Panc1 (cell line): ENCODE measurements at regions not wholly inside any gene's neighbourhood (a gene's known extent, or its start where the extent isn't known, plus 50 kb on each side); places are given as distances from the start of the nearest gene placed in this dataset.

ENCODE experiments used
- POLR2AphosphoS5 ChIP-seq: IDR thresholded peaks from 2 replicates; pipeline ENCODE4 v1.6.1; 2012; ENCODE audit warnings: mild to moderate bottlenecking, low read depth, low read length, moderate library complexity
- TCF7L2 ChIP-seq: IDR thresholded peaks from 2 replicates; pipeline ENCODE4 v1.6.1; 2011; ENCODE audit warnings: mild to moderate bottlenecking, low read depth, low read length, inconsistent platforms
- TF ChIP-seq, protein P1 (sequence below): fragments of 450-650 bp; IDR thresholded peaks from 2 replicates; pipeline ENCODE4 v1.5.1; 2017; ENCODE audit warnings: mild to moderate bottlenecking
- TF ChIP-seq, protein P2 (sequence below), 2 experiments: IDR thresholded peaks; 2 replicates each; pipeline ENCODE4 v1.6.1; 2011 to 2012; ENCODE audit warnings: low read depth in 2 of 2, control low read depth in 1 of 2, low read length in 1 of 2, mild to moderate bottlenecking in 1 of 2, moderate library complexity in 1 of 2; ENCODE audit not compliant: insufficient read depth in 1 of 2

DNA sequence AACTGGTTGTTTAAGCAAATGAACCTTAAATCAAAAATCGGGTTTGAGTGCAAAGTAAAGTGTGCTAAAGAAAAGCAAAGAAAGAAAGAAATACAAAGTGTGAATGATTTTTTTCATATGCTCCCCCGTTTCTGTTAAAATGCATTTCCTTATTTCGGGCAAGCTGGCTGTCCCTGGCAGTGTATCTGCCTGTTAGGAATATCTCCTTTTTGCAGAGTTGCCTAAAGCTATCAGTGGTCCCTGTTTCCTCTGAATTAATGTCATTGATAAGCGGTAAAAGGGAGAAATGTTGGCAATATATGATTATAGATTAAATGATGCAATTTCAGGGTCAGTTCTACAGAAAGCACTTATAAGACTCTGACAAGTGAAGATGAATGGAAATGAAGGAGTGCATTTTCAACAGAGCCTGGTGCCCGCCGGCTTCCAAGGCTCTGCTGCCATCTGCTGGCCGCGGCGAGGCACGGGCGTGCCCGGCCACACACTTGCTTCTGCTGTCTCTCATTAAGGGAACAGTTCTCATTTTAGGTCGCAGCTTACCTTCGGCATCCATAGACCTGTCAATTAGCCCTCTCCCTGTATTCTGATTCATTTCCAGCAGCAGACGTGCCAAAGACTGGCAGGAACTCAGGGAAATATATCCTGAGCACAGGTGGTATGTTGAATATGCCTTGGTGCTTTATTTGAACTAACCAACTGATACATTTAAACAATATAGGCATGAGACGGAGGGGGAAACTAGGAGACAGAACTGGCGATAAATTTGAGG lies 381.9 kb downstream of the C6orf118 start:
- TF ChIP-seq, protein P1, sequence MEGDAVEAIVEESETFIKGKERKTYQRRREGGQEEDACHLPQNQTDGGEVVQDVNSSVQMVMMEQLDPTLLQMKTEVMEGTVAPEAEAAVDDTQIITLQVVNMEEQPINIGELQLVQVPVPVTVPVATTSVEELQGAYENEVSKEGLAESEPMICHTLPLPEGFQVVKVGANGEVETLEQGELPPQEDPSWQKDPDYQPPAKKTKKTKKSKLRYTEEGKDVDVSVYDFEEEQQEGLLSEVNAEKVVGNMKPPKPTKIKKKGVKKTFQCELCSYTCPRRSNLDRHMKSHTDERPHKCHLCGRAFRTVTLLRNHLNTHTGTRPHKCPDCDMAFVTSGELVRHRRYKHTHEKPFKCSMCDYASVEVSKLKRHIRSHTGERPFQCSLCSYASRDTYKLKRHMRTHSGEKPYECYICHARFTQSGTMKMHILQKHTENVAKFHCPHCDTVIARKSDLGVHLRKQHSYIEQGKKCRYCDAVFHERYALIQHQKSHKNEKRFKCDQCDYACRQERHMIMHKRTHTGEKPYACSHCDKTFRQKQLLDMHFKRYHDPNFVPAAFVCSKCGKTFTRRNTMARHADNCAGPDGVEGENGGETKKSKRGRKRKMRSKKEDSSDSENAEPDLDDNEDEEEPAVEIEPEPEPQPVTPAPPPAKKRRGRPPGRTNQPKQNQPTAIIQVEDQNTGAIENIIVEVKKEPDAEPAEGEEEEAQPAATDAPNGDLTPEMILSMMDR, result peak; percentile 98
- TF ChIP-seq, protein P2, sequence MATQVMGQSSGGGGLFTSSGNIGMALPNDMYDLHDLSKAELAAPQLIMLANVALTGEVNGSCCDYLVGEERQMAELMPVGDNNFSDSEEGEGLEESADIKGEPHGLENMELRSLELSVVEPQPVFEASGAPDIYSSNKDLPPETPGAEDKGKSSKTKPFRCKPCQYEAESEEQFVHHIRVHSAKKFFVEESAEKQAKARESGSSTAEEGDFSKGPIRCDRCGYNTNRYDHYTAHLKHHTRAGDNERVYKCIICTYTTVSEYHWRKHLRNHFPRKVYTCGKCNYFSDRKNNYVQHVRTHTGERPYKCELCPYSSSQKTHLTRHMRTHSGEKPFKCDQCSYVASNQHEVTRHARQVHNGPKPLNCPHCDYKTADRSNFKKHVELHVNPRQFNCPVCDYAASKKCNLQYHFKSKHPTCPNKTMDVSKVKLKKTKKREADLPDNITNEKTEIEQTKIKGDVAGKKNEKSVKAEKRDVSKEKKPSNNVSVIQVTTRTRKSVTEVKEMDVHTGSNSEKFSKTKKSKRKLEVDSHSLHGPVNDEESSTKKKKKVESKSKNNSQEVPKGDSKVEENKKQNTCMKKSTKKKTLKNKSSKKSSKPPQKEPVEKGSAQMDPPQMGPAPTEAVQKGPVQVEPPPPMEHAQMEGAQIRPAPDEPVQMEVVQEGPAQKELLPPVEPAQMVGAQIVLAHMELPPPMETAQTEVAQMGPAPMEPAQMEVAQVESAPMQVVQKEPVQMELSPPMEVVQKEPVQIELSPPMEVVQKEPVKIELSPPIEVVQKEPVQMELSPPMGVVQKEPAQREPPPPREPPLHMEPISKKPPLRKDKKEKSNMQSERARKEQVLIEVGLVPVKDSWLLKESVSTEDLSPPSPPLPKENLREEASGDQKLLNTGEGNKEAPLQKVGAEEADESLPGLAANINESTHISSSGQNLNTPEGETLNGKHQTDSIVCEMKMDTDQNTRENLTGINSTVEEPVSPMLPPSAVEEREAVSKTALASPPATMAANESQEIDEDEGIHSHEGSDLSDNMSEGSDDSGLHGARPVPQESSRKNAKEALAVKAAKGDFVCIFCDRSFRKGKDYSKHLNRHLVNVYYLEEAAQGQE (IDR thresholded peaks at IDR 0.05; ENCODE audit: insufficient read depth in 1 of 2, low read depth in 2 of 2, low read length in 1 of 2), result no peak
- no peak for TF ChIP-seq TCF7L2
- TF ChIP-seq POLR2AphosphoS5, result no peak
